Activated T-cell treated with anti-CD3 and anti-CD28 coated beads for 4 hours (primary cell): ENCODE measurements at regions not wholly inside any gene's neighbourhood (a gene's known extent, or its start where the extent isn't known, plus 50 kb on each side); places are given as distances from the start of the nearest gene placed in this dataset.

Experiments used
- DNase-seq: peaks from one replicate; pipeline ENCODE4 v3.0.0-alpha.2; 2020

- no peak for DNase-seq
These were observed 75.8 kb upstream of the ZEB2 start for GRCh38 chr2:144595686-144596072.

GRCh38 chr2:144595279-144595678 lies 75.4 kb upstream of the ZEB2 start:
- DNase-seq: no peak

GRCh38 chr2:144593803-144594202 lies 73.9 kb upstream of the ZEB2 start:
- DNase-seq: no peak

GRCh38 chr2:144592500-144593256 lies 72.8 kb upstream of the ZEB2 start:
- DNase-seq: no peak

- no peak for DNase-seq
These were observed 67.4 kb upstream of the ZEB2 start for GRCh38 chr2:144587306-144587705.

- no peak for DNase-seq
These were observed 66.6 kb upstream of the ZEB2 start for GRCh38 chr2:144586476-144586875.

- no peak for DNase-seq
These were observed 64.0 kb upstream of the ZEB2 start for GRCh38 chr2:144583741-144584453.

GRCh38 chr2:144583381-144583729 lies 63.4 kb upstream of the ZEB2 start:
- no peak for DNase-seq

- no peak for DNase-seq
These were observed 62.9 kb upstream of the ZEB2 start for GRCh38 chr2:144582651-144583380.

GRCh38 chr2:144580521-144581161 lies 60.7 kb upstream of the ZEB2 start:
- no peak for DNase-seq

- no peak for DNase-seq
These were observed 59.6 kb upstream of the ZEB2 start for GRCh38 chr2:144579556-144579955.

- no peak for DNase-seq
These were observed 58.2 kb upstream of the ZEB2 start for GRCh38 chr2:144578099-144578498.

GRCh38 chr2:144572977-144573376 lies 53.1 kb upstream of the ZEB2 start:
- no peak for DNase-seq

- DNase-seq: no peak
These were observed 51.9 kb upstream of the ZEB2 start for GRCh38 chr2:144571770-144572169.

GRCh38 chr2:144570566-144570965 lies 50.6 kb upstream of the ZEB2 start:
- DNase-seq: no peak
